ENCODE measurements at regions not wholly inside any gene's neighbourhood (a gene's known extent, or its start where the extent isn't known, plus 50 kb on each side); places are given as distances from the start of the nearest gene placed in this dataset.

DNA sequence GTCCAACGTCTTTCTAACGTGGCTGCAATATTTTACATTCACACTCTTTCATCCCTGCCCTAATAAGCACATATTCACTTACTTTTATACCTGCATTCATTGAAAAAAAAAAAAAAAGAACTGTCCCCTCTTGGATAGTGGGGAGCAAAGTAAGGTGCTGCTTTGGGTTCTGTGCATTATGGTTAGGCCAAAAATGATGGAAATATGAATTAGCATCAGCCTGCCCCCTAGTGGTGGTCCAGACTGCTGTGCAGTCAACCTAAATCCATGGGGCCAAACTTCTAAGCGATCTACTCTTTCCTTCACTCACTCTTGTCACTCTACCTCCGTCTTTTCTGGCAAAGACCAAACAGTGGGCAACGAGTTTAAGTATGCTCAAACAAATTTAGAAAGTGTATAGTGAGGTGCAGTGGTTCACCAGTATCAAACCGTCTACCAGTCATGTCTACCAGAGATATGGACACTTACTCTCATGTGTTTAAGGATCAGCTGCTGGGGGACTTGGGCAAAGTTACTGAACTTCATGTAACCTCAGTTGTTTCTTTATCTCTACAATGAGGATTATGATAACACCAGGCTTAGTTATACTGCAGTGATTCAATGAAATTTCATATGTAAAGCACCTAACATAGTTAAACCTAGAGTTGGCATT is 61.5 kb upstream of the GRM7 start:
- TF ChIP-seq ZNF140 (CRISPR knock-in tag; IDR thresholded peaks at IDR 0.05), result no peak
- TF ChIP-seq, protein P1, sequence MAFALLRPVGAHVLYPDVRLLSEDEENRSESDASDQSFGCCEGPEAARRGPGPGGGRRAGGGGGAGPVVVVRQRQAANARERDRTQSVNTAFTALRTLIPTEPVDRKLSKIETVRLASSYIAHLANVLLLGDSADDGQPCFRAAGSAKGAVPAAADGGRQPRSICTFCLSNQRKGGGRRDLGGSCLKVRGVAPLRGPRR (CRISPR knock-in tag; IDR thresholded peaks at IDR 0.05), result no peak
- no peak for TF ChIP-seq NFE2L1 (tag; IDR thresholded peaks at IDR 0.05; ENCODE audit: borderline replicate concordance, low read depth)
- TF ChIP-seq, protein P2, sequence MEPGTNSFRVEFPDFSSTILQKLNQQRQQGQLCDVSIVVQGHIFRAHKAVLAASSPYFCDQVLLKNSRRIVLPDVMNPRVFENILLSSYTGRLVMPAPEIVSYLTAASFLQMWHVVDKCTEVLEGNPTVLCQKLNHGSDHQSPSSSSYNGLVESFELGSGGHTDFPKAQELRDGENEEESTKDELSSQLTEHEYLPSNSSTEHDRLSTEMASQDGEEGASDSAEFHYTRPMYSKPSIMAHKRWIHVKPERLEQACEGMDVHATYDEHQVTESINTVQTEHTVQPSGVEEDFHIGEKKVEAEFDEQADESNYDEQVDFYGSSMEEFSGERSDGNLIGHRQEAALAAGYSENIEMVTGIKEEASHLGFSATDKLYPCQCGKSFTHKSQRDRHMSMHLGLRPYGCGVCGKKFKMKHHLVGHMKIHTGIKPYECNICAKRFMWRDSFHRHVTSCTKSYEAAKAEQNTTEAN (CRISPR knock-in tag; IDR thresholded peaks at IDR 0.05), result no peak
- no peak for TF ChIP-seq L3MBTL2 (IDR thresholded peaks at IDR 0.05)
- no peak for TF ChIP-seq POLR2AphosphoS5 (IDR thresholded peaks at IDR 0.05; ENCODE audit: control insufficient read depth, insufficient read depth, low read depth, low read length)
- TF ChIP-seq NONO (IDR thresholded peaks at IDR 0.05; ENCODE audit: low read depth in 2 of 2, low read length in 1 of 2), result no peak
- TF ChIP-seq ZSCAN29 (IDR thresholded peaks at IDR 0.05), result no peak
- TF ChIP-seq RBM39 (optimal IDR thresholded peaks at IDR 0.05; ENCODE audit: low read depth, low read length), result no peak
- TF ChIP-seq ZNF23 (CRISPR knock-in tag; IDR thresholded peaks at IDR 0.05), result no peak
- TF ChIP-seq FOS (IDR thresholded peaks at IDR 0.05; ENCODE audit: extremely low read depth, insufficient read length), result no peak
